Keratinocyte (primary cell): ENCODE measurements at regions not wholly inside any gene's neighbourhood (a gene's known extent, or its start where the extent isn't known, plus 50 kb on each side); places are given as distances from the start of the nearest gene placed in this dataset.

ENCODE experiments used
- DNase-seq: peaks from one replicate; pipeline ENCODE4 v3.0.0-alpha.2; 2011; ENCODE audit warnings: low read depth, missing footprints, low spot score
- FAIRE-seq: peaks from 2 replicates; lab custom pipeline; 2011; peaks lifted over from hg19 to GRCh38; lab: Jason Lieb, UNC
- H2AFZ ChIP-seq: 2 replicates; pipeline ENCODE4 v1.6.0; 2012; ENCODE audit warnings: low read length, control low read depth, inconsistent platforms; ENCODE audit not compliant: control insufficient read depth
- H3K27ac ChIP-seq: 2 replicates; pipeline ENCODE4 v1.5.1; 2011; ENCODE audit warnings: low read length; ENCODE audit not compliant: control insufficient read depth, insufficient read depth
- H3K27me3 ChIP-seq: 3 replicates; pipeline ENCODE4 v1.6.0; 2011; ENCODE audit warnings: low read length; ENCODE audit not compliant: control insufficient read depth, insufficient read depth; ENCODE audit errors: extremely low read depth
- H3K36me3 ChIP-seq, 2 experiments: 2 replicates in 1 of 2; 3 replicates in 1 of 2; pipeline ENCODE4 v1.5.1; 2011; ENCODE audit warnings: low read length in 2 of 2, mild to moderate bottlenecking in 1 of 2; ENCODE audit not compliant: control insufficient read depth in 2 of 2, insufficient read depth in 2 of 2; ENCODE audit errors: extremely low read depth in 1 of 2
- H3K4me1 ChIP-seq: 3 replicates; pipeline ENCODE4 v1.5.1; 2011; ENCODE audit warnings: low read length; ENCODE audit not compliant: control insufficient read depth, insufficient read depth; ENCODE audit errors: extremely low read depth
- H3K4me2 ChIP-seq: 3 replicates; pipeline ENCODE4 v1.6.0; 2011; ENCODE audit warnings: low read depth, low read length; ENCODE audit not compliant: control insufficient read depth, insufficient read depth; ENCODE audit errors: extremely low read depth
- H3K4me3 ChIP-seq, 3 experiments: fragments of 200-600 bp in 1 of 3; sonication (generic) in 1 of 3; 2 replicates in 2 of 3; 3 replicates in 1 of 3; pipeline ENCODE4 v1.5.1; 2011 to 2016; ENCODE audit warnings: low read length in 3 of 3, mild to moderate bottlenecking in 3 of 3, control low read depth in 2 of 3, inconsistent platforms in 1 of 3, low read depth in 1 of 3, mixed read lengths in 1 of 3, mixed run types in 1 of 3, moderate library complexity in 1 of 3; ENCODE audit not compliant: control insufficient read depth in 2 of 3, insufficient read depth in 2 of 3; ENCODE audit errors: extremely low read depth in 1 of 3
- H3K79me2 ChIP-seq: 2 replicates; pipeline ENCODE4 v1.6.0; 2012; ENCODE audit warnings: low read length; ENCODE audit not compliant: control insufficient read depth, insufficient read depth
- H3K9ac ChIP-seq: 3 replicates; pipeline ENCODE4 v1.6.0; 2011; ENCODE audit warnings: low read length; ENCODE audit not compliant: control insufficient read depth, insufficient read depth; ENCODE audit errors: extremely low read depth
- H3K9me1 ChIP-seq: 3 replicates; pipeline ENCODE4 v1.6.0; 2011; ENCODE audit warnings: low read length; ENCODE audit not compliant: control insufficient read depth, insufficient read depth; ENCODE audit errors: extremely low read depth
- H3K9me3 ChIP-seq: 2 replicates; pipeline ENCODE4 v1.5.1; 2012; ENCODE audit warnings: low read depth, low read length; ENCODE audit not compliant: control insufficient read depth
- H4K20me1 ChIP-seq: 3 replicates; pipeline ENCODE4 v1.6.0; 2011; ENCODE audit warnings: low read length; ENCODE audit not compliant: control insufficient read depth, insufficient read depth; ENCODE audit errors: extremely low read depth
- EZH2 ChIP-seq: IDR thresholded peaks from one replicate; pipeline ENCODE4 v1.6.1; 2012; ENCODE audit warnings: inconsistent platforms, mild to moderate bottlenecking, low read length, moderate library complexity
- dilution Hi-C: fragments of 300-500 bp; cut with MboI; formaldehyde crosslinking; loops from one replicate; pipeline ENCODE4 v1.7.0; 2020; ENCODE audit warnings: low sequenced_read_pairs; ENCODE audit not compliant: extremely low pct_ligation_motif_present
- TF ChIP-seq, protein P1 (sequence below), 3 experiments: IDR thresholded peaks in 1 of 3; conservative IDR thresholded peaks in 1 of 3; optimal IDR thresholded peaks in 1 of 3; 2 replicates in 2 of 3; 3 replicates in 1 of 3; pipeline versions ENCODE3 to v1.5.1; 2011; ENCODE audit warnings: low read length in 3 of 3, mild to moderate bottlenecking in 3 of 3, moderate library complexity in 2 of 3, control low read depth in 1 of 3, inconsistent platforms in 1 of 3; ENCODE audit not compliant: insufficient read depth in 2 of 3; ENCODE audit errors: extremely low read depth in 1 of 3

DNA sequence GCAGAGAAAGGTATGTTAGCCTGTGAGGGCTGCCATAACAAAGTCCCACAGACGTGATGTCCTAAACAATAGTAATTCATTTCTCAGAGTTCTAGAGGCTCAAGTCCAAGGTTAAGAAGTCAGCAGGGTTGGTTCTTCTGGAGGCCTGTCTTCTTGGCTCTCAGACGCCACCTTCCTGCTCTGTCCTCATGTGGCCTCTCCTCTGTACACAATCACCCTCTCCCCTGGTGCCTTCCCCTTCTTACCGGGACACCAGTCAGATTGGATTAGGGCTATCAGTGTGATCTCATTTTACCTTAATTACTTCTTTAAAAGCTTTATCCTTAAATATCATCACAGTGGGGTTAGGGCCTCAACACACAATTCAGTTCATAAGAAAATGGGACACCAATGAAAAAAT, 860.5 kb downstream of the RNF144A start:
- H3K79me2 ChIP-seq: no peaks in the 10 kb centered on the region
- no peaks in the 10 kb centered on the region for H4K20me1 ChIP-seq
- no peaks in the 10 kb centered on the region for H3K27me3 ChIP-seq
- no peak overlapping the region for H3K4me2 ChIP-seq
- H3K27ac ChIP-seq: no peak overlapping the region
- dilution Hi-C loops: no loop called here
- no peaks in the 10 kb centered on the region for H3K9me3 ChIP-seq
- H3K36me3 ChIP-seq: no peaks in the 10 kb centered on the region
- H3K9me1 ChIP-seq: no peaks in the 10 kb centered on the region
- H2AFZ ChIP-seq: no peak overlapping the region
- H3K9ac ChIP-seq: no peak overlapping the region
- FAIRE-seq: no peak
- no peak for DNase-seq
- H3K4me3 ChIP-seq: no peak overlapping the region
- peaks cover 14% of the 10 kb centered on the region for H3K4me1 ChIP-seq
- TF ChIP-seq EZH2: no peak
- TF ChIP-seq, protein P1, sequence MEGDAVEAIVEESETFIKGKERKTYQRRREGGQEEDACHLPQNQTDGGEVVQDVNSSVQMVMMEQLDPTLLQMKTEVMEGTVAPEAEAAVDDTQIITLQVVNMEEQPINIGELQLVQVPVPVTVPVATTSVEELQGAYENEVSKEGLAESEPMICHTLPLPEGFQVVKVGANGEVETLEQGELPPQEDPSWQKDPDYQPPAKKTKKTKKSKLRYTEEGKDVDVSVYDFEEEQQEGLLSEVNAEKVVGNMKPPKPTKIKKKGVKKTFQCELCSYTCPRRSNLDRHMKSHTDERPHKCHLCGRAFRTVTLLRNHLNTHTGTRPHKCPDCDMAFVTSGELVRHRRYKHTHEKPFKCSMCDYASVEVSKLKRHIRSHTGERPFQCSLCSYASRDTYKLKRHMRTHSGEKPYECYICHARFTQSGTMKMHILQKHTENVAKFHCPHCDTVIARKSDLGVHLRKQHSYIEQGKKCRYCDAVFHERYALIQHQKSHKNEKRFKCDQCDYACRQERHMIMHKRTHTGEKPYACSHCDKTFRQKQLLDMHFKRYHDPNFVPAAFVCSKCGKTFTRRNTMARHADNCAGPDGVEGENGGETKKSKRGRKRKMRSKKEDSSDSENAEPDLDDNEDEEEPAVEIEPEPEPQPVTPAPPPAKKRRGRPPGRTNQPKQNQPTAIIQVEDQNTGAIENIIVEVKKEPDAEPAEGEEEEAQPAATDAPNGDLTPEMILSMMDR (optimal IDR thresholded peaks at IDR 0.05 in 1 of 3, IDR thresholded peaks at IDR 0.05 in 1 of 3, conservative IDR thresholded peaks at IDR 0.05 in 1 of 3; ENCODE audit: extremely low read depth in 1 of 3, insufficient read depth in 2 of 3, low read length in 3 of 3): no peak

DNA sequence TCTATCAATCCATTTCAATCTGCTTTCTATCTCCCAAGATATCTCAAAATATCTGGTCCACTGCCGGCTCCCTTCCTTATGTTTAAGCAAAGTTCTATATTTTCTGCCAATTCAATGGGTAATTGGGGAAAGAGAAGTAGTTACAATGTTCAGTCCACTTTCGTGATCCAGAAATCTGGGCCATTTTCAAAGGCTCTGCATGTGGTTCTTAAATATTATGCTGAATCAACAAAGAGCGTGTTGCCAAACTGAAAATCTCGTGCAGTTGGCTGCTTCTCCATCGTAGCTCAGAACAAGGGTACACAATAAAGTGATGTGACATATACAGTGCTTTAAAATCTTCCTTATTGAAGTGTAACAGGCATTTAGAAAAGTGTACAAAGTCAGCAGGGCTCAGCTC, 863.1 kb downstream of the RNF144A start:
- DNase-seq: no peak
- FAIRE-seq: no peak
- Histone ChIP-seq H3K36me3 (no peaks in the 10 kb centered on the region), H3K4me1 (no peaks in the 10 kb centered on the region), H3K79me2 (no peaks in the 10 kb centered on the region), H3K9me1 (no peaks in the 10 kb centered on the region), H2AFZ (no peak overlapping the region), H3K27ac (no peak overlapping the region), H4K20me1 (no peaks in the 10 kb centered on the region), H3K4me2 (no peak overlapping the region), H3K4me3 (no peak overlapping the region), H3K9me3 (no peaks in the 10 kb centered on the region), H3K9ac (no peak overlapping the region), H3K27me3 (no peaks in the 10 kb centered on the region)
- dilution Hi-C loops: no loop called here
- no peak for TF ChIP-seq EZH2
- TF ChIP-seq, protein P1 (optimal IDR thresholded peaks at IDR 0.05 in 1 of 3, IDR thresholded peaks at IDR 0.05 in 1 of 3, conservative IDR thresholded peaks at IDR 0.05 in 1 of 3; ENCODE audit: extremely low read depth in 1 of 3, insufficient read depth in 2 of 3, low read length in 3 of 3): no peak
